ENCODE measurements at regions not wholly inside any gene's neighbourhood (a gene's known extent, or its start where the extent isn't known, plus 50 kb on each side); places are given as distances from the start of the nearest gene placed in this dataset.

DNA sequence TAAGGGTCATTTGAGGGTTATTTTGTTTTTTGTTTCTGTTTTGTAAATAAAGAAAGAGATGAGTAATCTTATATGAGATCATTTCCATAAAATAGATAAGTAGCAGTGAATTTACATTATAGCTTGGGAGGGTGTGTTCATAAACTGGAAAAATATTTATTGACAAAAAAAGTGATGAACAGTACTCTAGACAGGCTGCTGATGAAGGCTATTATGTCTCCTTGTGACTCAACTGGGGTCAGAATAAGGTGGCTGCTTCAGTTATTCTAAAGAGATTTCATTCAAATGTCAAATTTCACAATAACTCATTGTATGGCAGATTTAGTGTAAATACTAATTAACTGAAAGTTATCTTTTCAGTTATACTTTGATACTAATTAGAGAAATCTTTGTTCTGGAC, 251.1 kb upstream of the CMC1 start:
- no peak for TF ChIP-seq POLR2AphosphoS5 (IDR thresholded peaks at IDR 0.05)
- no peak for TF ChIP-seq POLR2A (IDR thresholded peaks at IDR 0.05)
- TF ChIP-seq CTCF (IDR thresholded peaks at IDR 0.05): no peak

All from prostate gland (tissue), 2 donors.